GM23248 (cell line): ENCODE measurements at regions not wholly inside any gene's neighbourhood (a gene's known extent, or its start where the extent isn't known, plus 50 kb on each side); places are given as distances from the start of the nearest gene placed in this dataset.

Experiments used
- EZH2 ChIP-seq: fragments of 200-600 bp; sonication (generic); IDR thresholded peaks from 2 replicates; pipeline ENCODE4 v1.6.1; 2018; ENCODE audit warnings: antibody characterized with exemption, mild to moderate bottlenecking; ENCODE audit not compliant: insufficient read depth, poor library complexity, severe bottlenecking
- EZH2phosphoT487 ChIP-seq: fragments of 200-600 bp; sonication (generic); IDR thresholded peaks from 2 replicates; pipeline ENCODE4 v1.6.1; 2018; ENCODE audit warnings: antibody characterized with exemption, moderate library complexity, mild to moderate bottlenecking, low read depth; ENCODE audit not compliant: insufficient read depth

DNA sequence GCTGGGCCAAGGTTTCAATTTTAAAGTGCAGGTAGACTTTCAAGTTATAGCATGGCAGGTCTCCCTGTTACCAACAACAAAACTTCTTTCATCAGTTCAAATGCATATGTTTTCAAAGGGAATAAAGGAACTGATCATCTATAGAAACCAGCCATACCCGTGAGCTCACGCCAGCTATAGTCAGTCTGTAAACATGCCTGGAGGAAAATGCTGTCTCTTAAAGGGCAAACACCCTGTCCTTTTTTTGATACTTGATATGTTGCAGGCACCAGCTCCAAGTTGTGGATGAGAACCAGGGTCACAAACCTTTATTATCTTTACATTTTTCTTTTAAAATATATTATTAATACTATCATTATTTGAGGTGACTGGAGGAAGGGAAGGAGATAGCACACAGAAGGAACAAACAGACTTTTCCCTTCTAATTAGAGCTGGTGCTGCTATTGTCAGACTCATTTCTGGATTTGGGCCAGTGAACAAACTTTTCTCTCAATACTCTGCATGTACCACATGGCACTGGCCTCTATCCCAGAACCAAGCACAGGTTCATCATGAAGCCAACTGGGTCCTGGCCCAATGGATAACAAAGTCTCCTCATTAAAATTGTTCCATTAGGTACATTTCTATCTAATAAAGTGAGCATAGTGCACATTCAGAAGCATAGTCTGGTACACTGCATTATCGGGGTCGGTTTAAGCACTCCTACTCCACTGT is 1102.4 kb downstream of the SORCS3 start:
- no peak for TF ChIP-seq EZH2phosphoT487
- TF ChIP-seq EZH2 = no peak
